WERI-Rb-1 (cell line): ENCODE measurements at regions not wholly inside any gene's neighbourhood (a gene's known extent, or its start where the extent isn't known, plus 50 kb on each side); places are given as distances from the start of the nearest gene placed in this dataset.

Experiments used
- DNase-seq: peaks from one replicate; pipeline ENCODE4 v3.0.0-alpha.2; 2020
- H3K27ac ChIP-seq: fragments of 250-450 bp; sonication (Bioruptor Pico); 2 replicates; pipeline ENCODE4 v1.5.1; 2020; ENCODE audit warnings: mild to moderate bottlenecking, moderate library complexity
- H3K27me3 ChIP-seq: fragments of 250-450 bp; sonication (Bioruptor Pico); 2 replicates; pipeline ENCODE4 v1.5.1; 2021; ENCODE audit warnings: mild to moderate bottlenecking, low read depth, moderate library complexity; ENCODE audit not compliant: insufficient read depth, severe bottlenecking
- H3K36me3 ChIP-seq: fragments of 250-450 bp; sonication (Bioruptor Pico); 2 replicates; pipeline ENCODE4 v1.5.1; 2020; ENCODE audit warnings: mild to moderate bottlenecking, moderate library complexity
- H3K4me3 ChIP-seq: 2 replicates; pipeline ENCODE4 v1.5.1; 2011; ENCODE audit warnings: low read depth, mild to moderate bottlenecking, control low read depth, low read length
- H3K9me3 ChIP-seq: fragments of 250-450 bp; sonication (Bioruptor Pico); 2 replicates; pipeline ENCODE4 v1.5.1; 2021; ENCODE audit warnings: mild to moderate bottlenecking, moderate library complexity; ENCODE audit not compliant: severe bottlenecking
- CTCF ChIP-seq: IDR thresholded peaks from 2 replicates; pipeline ENCODE4 v1.5.1; 2011; ENCODE audit warnings: low read depth, mild to moderate bottlenecking, control low read depth, inconsistent platforms, low read length

- Histone ChIP-seq H3K27ac (no peak overlapping the region), H3K9me3 (no peaks in the 10 kb centered on the region), H3K4me3 (no peak overlapping the region), H3K36me3 (no peaks in the 10 kb centered on the region), H3K27me3 (no peaks in the 10 kb centered on the region)
- TF ChIP-seq CTCF: no peak
- no peak for DNase-seq
These were observed 827.5 kb upstream of the CHAC2 start for GRCh38 chr2:52940101-52940500.

GRCh38 chr2:52939250-52939649 lies 828.4 kb upstream of the CHAC2 start:
- Histone ChIP-seq H3K27me3 (no peaks in the 10 kb centered on the region), H3K36me3 (no peaks in the 10 kb centered on the region), H3K27ac (no peak overlapping the region), H3K4me3 (no peak overlapping the region), H3K9me3 (no peaks in the 10 kb centered on the region)
- no peak for TF ChIP-seq CTCF
- DNase-seq: no peak

GRCh38 chr2:52936029-52936428 lies 831.6 kb upstream of the CHAC2 start:
- no peak for TF ChIP-seq CTCF
- DNase-seq: no peak
- H3K4me3 ChIP-seq: no peak overlapping the region
- no peak overlapping the region for H3K27ac ChIP-seq
- H3K9me3 ChIP-seq: no peaks in the 10 kb centered on the region
- H3K27me3 ChIP-seq: no peaks in the 10 kb centered on the region
- H3K36me3 ChIP-seq: no peaks in the 10 kb centered on the region

GRCh38 chr2:52934920-52935640 lies 832.5 kb upstream of the CHAC2 start:
- Histone ChIP-seq H3K27me3 (no peaks in the 10 kb centered on the region), H3K4me3 (no peak overlapping the region), H3K27ac (no peak overlapping the region), H3K36me3 (no peaks in the 10 kb centered on the region), H3K9me3 (no peaks in the 10 kb centered on the region)
- no peak for DNase-seq
- TF ChIP-seq CTCF: no peak

- no peak overlapping the region for H3K27ac ChIP-seq
- no peaks in the 10 kb centered on the region for H3K36me3 ChIP-seq
- no peak for TF ChIP-seq CTCF
- H3K9me3 ChIP-seq: no peaks in the 10 kb centered on the region
- no peak for DNase-seq
- no peak overlapping the region for H3K4me3 ChIP-seq
- no peaks in the 10 kb centered on the region for H3K27me3 ChIP-seq
These were observed 833.2 kb upstream of the CHAC2 start for GRCh38 chr2:52934323-52934898.

- Histone ChIP-seq H3K9me3 (no peaks in the 10 kb centered on the region), H3K4me3 (no peak overlapping the region), H3K27ac (no peak overlapping the region), H3K27me3 (no peaks in the 10 kb centered on the region), H3K36me3 (no peaks in the 10 kb centered on the region)
- no peak for TF ChIP-seq CTCF
- no peak for DNase-seq
These were observed 833.7 kb upstream of the CHAC2 start for GRCh38 chr2:52933878-52934277.
